Peyer's patch (tissue), 4 donors: ENCODE measurements at regions not wholly inside any gene's neighbourhood (a gene's known extent, or its start where the extent isn't known, plus 50 kb on each side); places are given as distances from the start of the nearest gene placed in this dataset.

Experiments
- POLR2A ChIP-seq, 2 donors: fragments of 450-650 bp; IDR thresholded peaks; one replicate each; pipeline ENCODE4 v1.5.1; 2017; ENCODE audit warnings: antibody characterized with exemption in 2 of 2, mild to moderate bottlenecking in 2 of 2, moderate library complexity in 2 of 2
- TF ChIP-seq, protein P1 (sequence below), 6 experiments: fragments of 450-650 bp in 4 of 6; fragments of 200-600 bp in 2 of 6; sonication (generic) in 1 of 6; IDR thresholded peaks; one replicate each; pipeline ENCODE4 v1.5.1; 2017 to 2019; ENCODE audit warnings: antibody characterized with exemption in 6 of 6, mild to moderate bottlenecking in 3 of 6, moderate library complexity in 1 of 6

DNA sequence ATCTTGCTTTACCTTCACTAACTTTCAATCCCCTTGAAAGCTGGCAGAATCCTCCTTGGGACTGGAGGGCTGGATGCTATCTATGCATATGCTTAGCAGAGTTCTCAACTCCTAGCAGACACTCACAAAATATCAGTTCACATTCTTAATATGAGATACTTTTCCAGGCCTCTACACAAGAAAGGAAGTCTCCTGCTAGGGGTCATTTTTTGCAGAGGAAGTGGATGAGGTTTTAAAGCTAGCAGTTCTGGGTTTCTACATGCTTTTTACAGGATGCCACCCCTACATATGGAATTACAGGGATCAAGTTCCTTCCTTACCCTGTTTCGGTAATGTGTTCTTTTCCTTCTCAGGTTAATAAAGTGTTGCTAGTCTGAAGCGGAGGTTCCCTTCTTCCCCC, 206.3 kb upstream of the TP63 start:
- TF ChIP-seq, protein P1, sequence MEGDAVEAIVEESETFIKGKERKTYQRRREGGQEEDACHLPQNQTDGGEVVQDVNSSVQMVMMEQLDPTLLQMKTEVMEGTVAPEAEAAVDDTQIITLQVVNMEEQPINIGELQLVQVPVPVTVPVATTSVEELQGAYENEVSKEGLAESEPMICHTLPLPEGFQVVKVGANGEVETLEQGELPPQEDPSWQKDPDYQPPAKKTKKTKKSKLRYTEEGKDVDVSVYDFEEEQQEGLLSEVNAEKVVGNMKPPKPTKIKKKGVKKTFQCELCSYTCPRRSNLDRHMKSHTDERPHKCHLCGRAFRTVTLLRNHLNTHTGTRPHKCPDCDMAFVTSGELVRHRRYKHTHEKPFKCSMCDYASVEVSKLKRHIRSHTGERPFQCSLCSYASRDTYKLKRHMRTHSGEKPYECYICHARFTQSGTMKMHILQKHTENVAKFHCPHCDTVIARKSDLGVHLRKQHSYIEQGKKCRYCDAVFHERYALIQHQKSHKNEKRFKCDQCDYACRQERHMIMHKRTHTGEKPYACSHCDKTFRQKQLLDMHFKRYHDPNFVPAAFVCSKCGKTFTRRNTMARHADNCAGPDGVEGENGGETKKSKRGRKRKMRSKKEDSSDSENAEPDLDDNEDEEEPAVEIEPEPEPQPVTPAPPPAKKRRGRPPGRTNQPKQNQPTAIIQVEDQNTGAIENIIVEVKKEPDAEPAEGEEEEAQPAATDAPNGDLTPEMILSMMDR (IDR thresholded peaks at IDR 0.05), result no peak
- TF ChIP-seq POLR2A (IDR thresholded peaks at IDR 0.05), result no peak
